ENCODE measurements at regions not wholly inside any gene's neighbourhood (a gene's known extent, or its start where the extent isn't known, plus 50 kb on each side); places are given as distances from the start of the nearest gene placed in this dataset.
"Not testable (repeated sequence)": the region's sequence is repeated elsewhere in the genome, so short reads cannot be mapped to it uniquely, and the experiment has no call there.

GRCh38 chr6:27668442-27669294, 195.8 kb upstream of the ZNF184 start:
- DNase-seq, result peak; percentile 86

- DNase-seq, result no peak
Observed at GRCh38 chr6:27667657-27668441, 194.9 kb upstream of the ZNF184 start.

- DNase-seq, result no peak
Observed at GRCh38 chr6:27667016-27667656, 194.2 kb upstream of the ZNF184 start.

- DNase-seq, result no peak
Observed at GRCh38 chr6:27662769-27663168, 189.9 kb upstream of the ZNF184 start.

- DNase-seq, result not testable (repeated sequence)
Observed at GRCh38 chr6:27662212-27662611, 189.3 kb upstream of the ZNF184 start.

- not testable (repeated sequence) for DNase-seq
Observed at GRCh38 chr6:27653143-27653825, 180.4 kb upstream of the ZNF184 start.

GRCh38 chr6:27651371-27651732, 178.4 kb upstream of the ZNF184 start:
- DNase-seq, result no peak

GRCh38 chr6:27650620-27651370, 177.9 kb upstream of the ZNF184 start:
- peak; percentile 79 for DNase-seq

- DNase-seq, result no peak
Observed at GRCh38 chr6:27644528-27644927, 171.6 kb upstream of the ZNF184 start.

GRCh38 chr6:27642744-27643456, 170.0 kb upstream of the ZNF184 start:
- no peak for DNase-seq

GRCh38 chr6:27635886-27636285, 163.0 kb upstream of the ZNF184 start:
- not testable (repeated sequence) for DNase-seq

GRCh38 chr6:27633221-27633688, 160.3 kb upstream of the ZNF184 start:
- not testable (repeated sequence) for DNase-seq

GRCh38 chr6:27631609-27631916, 158.7 kb upstream of the ZNF184 start:
- no peak for DNase-seq

GRCh38 chr6:27630727-27631608, 158.1 kb upstream of the ZNF184 start:
- peak; percentile 82 for DNase-seq

- no peak for DNase-seq
Observed at GRCh38 chr6:27624694-27625262, 151.9 kb upstream of the ZNF184 start.

GRCh38 chr6:27623103-27623502, 150.2 kb upstream of the ZNF184 start:
- no peak for DNase-seq

- no peak for DNase-seq
Observed at GRCh38 chr6:27619436-27619835, 146.5 kb upstream of the ZNF184 start.

- peak; percentile 43 for DNase-seq
Observed at GRCh38 chr6:27617700-27618689, 145.1 kb upstream of the ZNF184 start.
